NCI-H2227 (cell line): ENCODE measurements at regions not wholly inside any gene's neighbourhood (a gene's known extent, or its start where the extent isn't known, plus 50 kb on each side); places are given as distances from the start of the nearest gene placed in this dataset.
"Not testable (repeated sequence)": the region's sequence is repeated elsewhere in the genome, so short reads cannot be mapped to it uniquely, and the experiment has no call there.

Source experiments
- DNase-seq: peaks from one replicate; lab custom pipeline; 2025; ENCODE audit not compliant: unreplicated experiment; lab: John Stamatoyannopoulos, UW

- no peak for DNase-seq
Observed at GRCh38 chrX:75673468-75673867, 111.6 kb downstream of the MAGEE2 start.

- DNase-seq: no peak
Observed at GRCh38 chrX:75655627-75656026, 129.4 kb downstream of the MAGEE2 start.

- DNase-seq: no peak
Observed at GRCh38 chrX:75649829-75650228, 127.0 kb upstream of the ZDHHC15 start.

- no peak for DNase-seq
Observed at GRCh38 chrX:75648803-75649588, 126.2 kb upstream of the ZDHHC15 start.

GRCh38 chrX:75642811-75643361 lies 120.0 kb upstream of the ZDHHC15 start:
- DNase-seq: no peak

- no peak for DNase-seq
Observed at GRCh38 chrX:75638332-75638731, 115.5 kb upstream of the ZDHHC15 start.

GRCh38 chrX:75625232-75625631 lies 102.4 kb upstream of the ZDHHC15 start:
- no peak for DNase-seq

GRCh38 chrX:75623535-75623934 lies 100.7 kb upstream of the ZDHHC15 start:
- no peak for DNase-seq

- no peak for DNase-seq
Observed at GRCh38 chrX:75609406-75609805, 86.6 kb upstream of the ZDHHC15 start.

- peak; percentile 24 for DNase-seq
Observed at GRCh38 chrX:75603833-75604232, 81.0 kb upstream of the ZDHHC15 start.

- DNase-seq: not testable (repeated sequence)
Observed at GRCh38 chrX:75602022-75602421, 79.2 kb upstream of the ZDHHC15 start.

GRCh38 chrX:75596178-75596577 lies 73.3 kb upstream of the ZDHHC15 start:
- DNase-seq: no peak

GRCh38 chrX:75593186-75593585 lies 70.3 kb upstream of the ZDHHC15 start:
- not testable (repeated sequence) for DNase-seq

- DNase-seq: no peak
Observed at GRCh38 chrX:75582511-75582910, 59.7 kb upstream of the ZDHHC15 start.
